ENCODE measurements at regions not wholly inside any gene's neighbourhood (a gene's known extent, or its start where the extent isn't known, plus 50 kb on each side); places are given as distances from the start of the nearest gene placed in this dataset.

- Mint-ChIP-seq H3K36me3 (ENCODE audit: low read depth, unreplicated experiment) (no peaks in the 10 kb centered on the region), H3K9me3 (ENCODE audit: unreplicated experiment) (peaks cover 4% of the 10 kb centered on the region), H3K4me1 (ENCODE audit: low read depth, unreplicated experiment) (no peaks in the 10 kb centered on the region), H3K27ac (ENCODE audit: unreplicated experiment) (no peak overlapping the region), H3K4me3 (ENCODE audit: unreplicated experiment) (no peak overlapping the region), H3K27me3 (ENCODE audit: low read depth, unreplicated experiment) (no peaks in the 10 kb centered on the region)
- no peaks in the 10 kb centered on the region for H3K27me3 ChIP-seq (ENCODE audit: insufficient read depth, low read length)
- no peak overlapping the region for H2AFZ ChIP-seq (ENCODE audit: low read depth, low read length)
- no peaks in the 10 kb centered on the region for H3K79me2 ChIP-seq (ENCODE audit: insufficient read depth, low read length)
- DNase-seq (ENCODE audit: low read depth) (no peak), FAIRE-seq (no peak)
- no peak for TF ChIP-seq CTCF (IDR thresholded peaks at IDR 0.05; ENCODE audit: insufficient read depth, low read depth, low read length)
- TF ChIP-seq EZH2 (IDR thresholded peaks at IDR 0.05; ENCODE audit: insufficient read depth, low read length) = no peak
- no peak overlapping the region for H3K27ac ChIP-seq (ENCODE audit: low read depth, low read length)
- no peak overlapping the region for H3K4me2 ChIP-seq (ENCODE audit: low read length)
- no peak overlapping the region for H3K4me3 ChIP-seq (ENCODE audit: insufficient read depth, low read depth, low read length)
- no peaks in the 10 kb centered on the region for H3K36me3 ChIP-seq (ENCODE audit: insufficient read depth, low read length)
- no peaks in the 10 kb centered on the region for H3K4me1 ChIP-seq (ENCODE audit: insufficient read depth, low read length)
- H4K20me1 ChIP-seq (ENCODE audit: insufficient read depth, low read length) = no peaks in the 10 kb centered on the region
- no peak overlapping the region for H3K9ac ChIP-seq (ENCODE audit: low read length)
- H3K9me3 ChIP-seq (ENCODE audit: insufficient read depth, low read depth, low read length) = peaks cover 4% of the 10 kb centered on the region
These were observed 94.5 kb upstream of the SOX14 start for GRCh38 chr3:137669519-137670060.

GRCh38 chr3:137687181-137687879 is 76.8 kb upstream of the SOX14 start:
- Histone ChIP-seq H3K36me3 (ENCODE audit: insufficient read depth, low read length) (no peaks in the 10 kb centered on the region), H2AFZ (ENCODE audit: low read depth, low read length) (no peak overlapping the region), H3K4me1 (ENCODE audit: insufficient read depth, low read length) (no peaks in the 10 kb centered on the region), H3K4me3 (ENCODE audit: insufficient read depth, low read depth, low read length) (no peak overlapping the region), H3K9ac (ENCODE audit: low read length) (no peak overlapping the region), H3K27ac (ENCODE audit: low read depth, low read length) (no peak overlapping the region), H3K4me2 (ENCODE audit: low read length) (no peak overlapping the region), H3K79me2 (ENCODE audit: insufficient read depth, low read length) (no peaks in the 10 kb centered on the region), H3K9me3 (ENCODE audit: insufficient read depth, low read depth, low read length) (no peaks in the 10 kb centered on the region), H3K27me3 (ENCODE audit: insufficient read depth, low read length) (no peaks in the 10 kb centered on the region), H4K20me1 (ENCODE audit: insufficient read depth, low read length) (no peaks in the 10 kb centered on the region)
- FAIRE-seq (no peak), DNase-seq (ENCODE audit: low read depth) (no peak)
- H3K36me3 Mint-ChIP-seq (ENCODE audit: low read depth, unreplicated experiment) = no peaks in the 10 kb centered on the region
- H3K9me3 Mint-ChIP-seq (ENCODE audit: unreplicated experiment) = no peaks in the 10 kb centered on the region
- no peak overlapping the region for H3K27ac Mint-ChIP-seq (ENCODE audit: unreplicated experiment)
- H3K4me1 Mint-ChIP-seq (ENCODE audit: low read depth, unreplicated experiment) = peaks cover 9% of the 10 kb centered on the region
- TF ChIP-seq CTCF (IDR thresholded peaks at IDR 0.05; ENCODE audit: insufficient read depth, low read depth, low read length) (no peak), EZH2 (IDR thresholded peaks at IDR 0.05; ENCODE audit: insufficient read depth, low read length) (no peak)
- H3K4me3 Mint-ChIP-seq (ENCODE audit: unreplicated experiment) = no peak overlapping the region
- peaks cover 10% of the 10 kb centered on the region for H3K27me3 Mint-ChIP-seq (ENCODE audit: low read depth, unreplicated experiment)

- H3K9ac ChIP-seq (ENCODE audit: low read length) = no peak overlapping the region
- no peaks in the 10 kb centered on the region for H3K27me3 ChIP-seq (ENCODE audit: insufficient read depth, low read length)
- DNase-seq (ENCODE audit: low read depth) (no peak), FAIRE-seq (no peak)
- Mint-ChIP-seq H3K27me3 (ENCODE audit: low read depth, unreplicated experiment) (peaks cover 10% of the 10 kb centered on the region), H3K36me3 (ENCODE audit: low read depth, unreplicated experiment) (no peaks in the 10 kb centered on the region), H3K9me3 (ENCODE audit: unreplicated experiment) (no peaks in the 10 kb centered on the region), H3K4me3 (ENCODE audit: unreplicated experiment) (no peak overlapping the region), H3K4me1 (ENCODE audit: low read depth, unreplicated experiment) (no peaks in the 10 kb centered on the region), H3K27ac (ENCODE audit: unreplicated experiment) (no peak overlapping the region)
- no peaks in the 10 kb centered on the region for H3K4me1 ChIP-seq (ENCODE audit: insufficient read depth, low read length)
- TF ChIP-seq EZH2 (IDR thresholded peaks at IDR 0.05; ENCODE audit: insufficient read depth, low read length) (no peak), CTCF (IDR thresholded peaks at IDR 0.05; ENCODE audit: insufficient read depth, low read depth, low read length) (no peak)
- no peak overlapping the region for H3K4me2 ChIP-seq (ENCODE audit: low read length)
- no peaks in the 10 kb centered on the region for H3K36me3 ChIP-seq (ENCODE audit: insufficient read depth, low read length)
- no peaks in the 10 kb centered on the region for H3K9me3 ChIP-seq (ENCODE audit: insufficient read depth, low read depth, low read length)
- H4K20me1 ChIP-seq (ENCODE audit: insufficient read depth, low read length) = no peaks in the 10 kb centered on the region
- H2AFZ ChIP-seq (ENCODE audit: low read depth, low read length) = no peak overlapping the region
- H3K79me2 ChIP-seq (ENCODE audit: insufficient read depth, low read length) = no peaks in the 10 kb centered on the region
- H3K27ac ChIP-seq (ENCODE audit: low read depth, low read length) = no peak overlapping the region
- H3K4me3 ChIP-seq (ENCODE audit: insufficient read depth, low read depth, low read length) = no peak overlapping the region
These were observed 71.2 kb upstream of the SOX14 start for GRCh38 chr3:137692803-137693431.
